Posterior cingulate gyrus (tissue), 11 donors: ENCODE measurements at regions not wholly inside any gene's neighbourhood (a gene's known extent, or its start where the extent isn't known, plus 50 kb on each side); places are given as distances from the start of the nearest gene placed in this dataset.
"Not testable (repeated sequence)": the region's sequence is repeated elsewhere in the genome, so short reads cannot be mapped to it uniquely, and the experiment has no call there.

Source experiments
- DNase-seq, 10 donors: peaks; one replicate each; pipeline versions ENCODE4 v3.0.0 to v3.0.0-alpha.2; 2020 to 2021; ENCODE audit warnings: mixed read lengths in 3 of 10
- intact Hi-C: fragments of 100-400 bp; cut with DNase I; formaldehyde crosslinking; loops from one replicate; pipeline ENCODE4 v1.15.1; 2023

- intact Hi-C loops, result no loop called here
These were observed 157.6 kb upstream of the TUT7 start for GRCh38 chr9:86511614-86512360.

DNA sequence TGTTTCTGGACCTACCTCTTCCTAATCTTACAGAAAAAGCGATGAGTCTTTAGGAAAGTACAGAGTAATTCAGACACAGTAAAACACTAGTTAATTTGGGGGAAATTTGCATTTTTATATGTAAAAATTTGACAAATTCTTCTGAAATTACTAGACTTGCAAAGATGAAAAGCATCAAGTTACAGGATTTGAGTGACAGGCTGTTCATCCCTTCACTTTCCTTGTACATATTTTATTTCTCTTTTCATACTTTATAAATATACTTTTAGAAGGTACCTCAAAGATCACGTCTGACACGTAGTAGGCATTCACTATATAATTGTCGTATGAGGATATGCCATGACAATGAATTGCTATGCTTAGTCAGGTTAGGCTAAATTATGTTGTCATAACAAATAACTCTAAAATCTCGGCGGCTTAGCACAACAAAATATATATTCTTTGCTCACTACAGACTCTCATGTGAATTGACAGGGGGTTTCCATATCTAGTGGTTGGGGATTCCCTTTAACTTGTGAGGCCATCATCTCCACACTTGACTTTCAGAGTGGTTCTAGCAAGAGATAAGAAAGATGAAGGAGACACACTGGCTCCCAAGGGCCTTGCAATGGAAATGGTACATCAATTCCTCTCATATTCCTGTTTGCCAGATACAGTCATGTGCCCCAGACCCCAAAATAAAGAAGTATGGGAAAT is 154.1 kb upstream of the TUT7 start:
- intact Hi-C loops, result no loop called here
- no peak for DNase-seq

More at GRCh38 chr9:86511614-86512360, 157.6 kb upstream of the TUT7 start:
- no peak for DNase-seq

DNA sequence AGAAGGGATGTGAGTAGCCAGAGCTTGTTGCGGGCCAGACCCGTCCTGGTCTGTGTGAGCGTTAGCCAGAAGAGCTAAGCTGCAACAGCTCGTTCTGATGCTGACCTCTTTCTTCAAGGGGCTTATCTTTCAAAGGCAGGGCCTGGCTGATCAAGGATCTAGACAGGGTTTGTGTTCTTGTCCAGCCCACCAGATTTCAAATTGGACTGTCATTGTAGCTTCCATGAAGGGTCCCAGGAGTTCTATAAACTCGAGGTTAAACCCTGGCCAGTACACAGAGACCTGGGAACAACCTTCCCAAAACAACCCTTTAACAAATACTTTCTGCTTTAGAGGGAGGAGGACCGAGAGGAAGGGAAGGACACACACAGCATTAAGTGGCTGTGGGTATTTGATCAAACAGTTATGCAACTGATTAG is 153.0 kb upstream of the TUT7 start:
- no peak for DNase-seq
- intact Hi-C loops, result no loop called here

DNA sequence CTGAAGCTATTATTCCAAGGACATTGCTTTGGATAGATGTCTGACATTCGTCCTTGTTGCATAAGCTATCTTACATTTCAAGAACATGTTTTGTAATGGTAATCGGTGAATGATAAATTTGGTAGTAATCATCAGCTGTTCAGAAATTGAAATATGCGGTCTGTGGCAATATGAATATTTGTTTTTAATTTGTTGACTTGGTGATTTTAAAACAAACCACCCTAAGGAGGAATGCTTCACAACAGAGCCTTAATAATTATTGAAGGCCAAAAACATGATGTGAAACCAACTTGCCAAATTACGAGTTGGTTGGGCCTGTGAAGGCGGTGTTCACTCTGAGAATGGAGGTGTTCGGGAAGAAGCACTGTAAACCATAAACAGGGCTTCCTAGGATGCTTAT is 149.7 kb upstream of the TUT7 start:
- intact Hi-C loops, result no loop called here
- no peak for DNase-seq

DNA sequence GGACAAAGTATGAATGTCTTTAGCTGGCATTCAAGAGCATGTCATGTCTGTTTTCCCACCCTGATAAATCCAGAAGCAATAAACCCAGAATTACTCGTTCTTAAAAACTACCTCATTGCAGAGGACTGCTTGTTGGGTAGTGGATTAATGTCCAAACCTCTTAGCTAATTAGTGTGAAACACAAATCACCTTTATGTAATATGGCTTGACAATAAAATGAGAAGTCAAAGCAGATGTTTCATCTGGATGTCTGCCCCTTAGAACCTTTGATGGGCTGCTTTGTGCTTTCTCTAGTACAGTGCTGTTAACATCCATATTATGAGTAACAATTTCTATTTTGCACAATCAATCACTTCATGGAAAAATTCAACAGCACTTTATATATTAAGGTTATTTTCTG is 149.1 kb upstream of the TUT7 start:
- intact Hi-C loops, result no loop called here
- no peak for DNase-seq

DNA sequence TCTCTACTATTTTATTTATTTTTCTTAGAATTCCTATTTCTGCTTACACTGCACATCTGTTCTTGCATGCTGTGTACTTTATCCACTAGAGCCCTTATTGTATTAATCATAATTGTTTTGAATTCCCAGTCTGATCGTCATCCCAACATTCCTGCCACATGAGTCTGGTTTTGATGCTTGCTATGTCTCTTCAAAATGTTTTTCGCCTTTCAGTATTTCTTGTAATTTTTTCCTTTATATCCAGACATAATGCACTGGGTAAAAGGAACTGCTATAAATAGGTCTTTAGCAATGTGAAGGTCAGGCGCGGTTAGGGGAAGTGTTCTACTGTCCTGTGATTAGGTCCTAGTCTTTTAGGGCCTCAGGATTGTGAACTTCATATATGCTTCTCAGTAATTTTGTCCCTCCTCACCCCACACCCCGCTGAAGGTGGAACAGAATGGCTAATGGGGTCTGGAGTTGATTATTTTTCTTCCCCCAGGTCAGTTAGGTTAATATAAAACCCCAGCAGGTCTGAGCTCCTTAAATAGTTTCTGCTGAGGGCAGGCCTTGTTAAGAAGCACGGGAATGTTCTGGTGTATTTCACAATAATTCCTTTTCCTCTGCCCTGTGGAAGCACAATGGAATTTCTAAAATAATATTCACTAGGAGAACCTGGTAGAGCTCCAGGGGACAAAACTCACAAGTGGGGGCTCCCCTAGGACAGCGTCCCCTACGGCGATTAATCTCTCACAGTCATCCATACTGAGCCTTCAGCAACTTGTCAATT is 146.6 kb upstream of the TUT7 start:
- DNase-seq, result no peak
- intact Hi-C loops, result no loop called here

DNA sequence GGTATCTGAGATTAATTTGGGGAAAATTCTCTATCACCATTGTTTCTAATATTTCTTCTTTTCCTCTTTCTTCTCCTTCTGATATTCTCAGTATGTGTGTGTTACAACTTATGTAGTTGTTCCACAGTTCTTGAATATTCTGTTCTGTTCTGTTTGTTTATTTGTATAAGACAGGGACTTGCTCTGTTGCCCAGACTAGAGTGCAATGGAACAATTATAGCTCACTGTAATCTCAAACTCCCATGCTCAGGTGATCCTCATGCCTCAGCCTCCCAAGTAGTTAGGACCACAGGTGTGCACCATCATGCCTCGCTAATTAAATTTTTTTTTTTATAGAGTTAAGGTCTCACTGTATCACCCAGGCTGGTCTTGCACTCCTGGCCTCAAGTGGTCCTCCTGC is 145.8 kb upstream of the TUT7 start:
- intact Hi-C loops, result no loop called here
- DNase-seq, result no peak

DNA sequence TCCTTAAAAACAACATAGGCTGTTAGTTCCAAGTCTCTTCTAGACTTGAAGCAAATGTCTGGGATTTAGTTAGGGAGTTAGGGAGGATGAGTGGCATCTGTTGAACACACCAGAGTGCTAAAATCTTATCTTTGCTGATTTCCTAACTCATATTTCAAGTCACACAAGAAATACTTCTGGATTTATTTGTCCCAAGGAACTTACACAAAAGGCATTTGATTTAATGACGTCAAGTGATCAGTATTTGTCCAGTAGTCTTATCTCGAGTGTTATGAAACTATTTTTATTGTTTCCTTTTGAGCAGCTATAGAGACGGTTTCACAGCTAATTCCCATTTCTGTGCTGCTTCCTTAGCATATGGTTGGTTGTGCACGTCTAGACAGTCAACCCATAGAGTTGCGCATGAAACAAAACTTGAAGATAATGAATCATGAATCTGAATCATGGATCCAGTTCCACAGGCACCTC is 140.5 kb upstream of the TUT7 start:
- intact Hi-C loops, result no loop called here
- DNase-seq, result no peak

DNA sequence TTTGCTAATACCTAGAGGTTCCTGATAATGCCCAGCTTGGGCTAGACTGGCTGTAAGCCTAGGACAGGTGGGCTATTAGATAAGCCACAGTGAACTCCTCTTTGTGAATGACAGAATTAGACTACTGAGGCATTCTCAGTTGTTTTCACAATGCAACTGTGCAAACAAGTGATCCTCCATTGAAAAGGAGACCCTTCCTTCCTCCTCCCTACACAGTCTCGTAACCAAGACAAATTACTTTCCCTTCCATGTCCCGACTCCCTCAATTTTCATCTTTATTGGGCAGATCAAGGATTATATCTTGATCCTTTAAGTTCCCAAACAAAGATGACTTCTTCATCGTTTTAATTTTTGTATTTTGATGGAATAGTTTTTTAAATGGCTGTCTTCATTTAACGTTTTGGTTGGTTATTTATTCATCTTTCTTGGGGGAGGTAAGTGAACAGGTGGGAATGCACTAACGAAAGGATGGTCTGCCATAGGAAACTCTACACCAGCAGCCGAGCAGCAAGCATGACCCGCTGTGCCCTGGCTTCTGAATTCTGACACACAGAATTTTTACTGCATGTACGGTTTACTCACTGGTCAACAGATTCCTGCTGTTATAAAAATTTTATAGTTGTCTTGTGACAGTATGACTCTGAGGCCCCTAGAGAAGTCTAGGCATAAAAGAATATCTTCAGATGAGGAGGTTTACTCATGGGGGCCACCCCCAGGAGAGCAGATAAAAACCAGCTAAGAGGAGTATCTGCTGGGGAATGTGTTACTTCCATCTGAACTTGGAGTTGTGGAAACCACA is 137.5 kb upstream of the TUT7 start:
- intact Hi-C loops, result no loop called here

GRCh38 chr9:86488794-86489193 is 134.6 kb upstream of the TUT7 start:
- peak in 1 of 10 donors; percentile 75 for DNase-seq
- intact Hi-C loops, result loop anchor here (5.0 kb wide), 1 partner anchor 459 kb away; the partner anchor contains the start of gene GAS1

More for the DNA sequence above, 137.5 kb upstream of the TUT7 start:
- no peak for DNase-seq

DNA sequence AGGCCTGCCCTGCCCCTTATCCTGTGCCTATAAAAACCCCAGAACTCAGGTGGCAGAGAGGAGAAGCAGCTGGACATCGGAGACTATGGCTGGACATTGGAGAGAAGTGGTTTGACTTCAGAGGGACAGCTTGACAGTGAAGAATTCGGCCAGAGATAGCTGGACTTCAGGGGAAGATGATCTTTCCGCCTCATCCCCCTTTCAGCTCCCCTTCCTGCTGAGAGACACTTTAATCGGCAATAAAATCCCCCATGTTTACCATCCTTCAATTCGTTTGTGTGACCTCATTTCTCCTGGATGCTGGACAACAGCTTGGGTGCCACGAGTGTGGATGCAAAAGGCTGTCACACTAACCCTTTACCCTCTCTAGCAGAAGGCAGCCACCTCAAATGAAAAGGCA is 134.1 kb upstream of the TUT7 start:
- intact Hi-C loops, result loop anchor here (5.0 kb wide), 1 partner anchor 459 kb away; the partner anchor contains the start of gene GAS1
- DNase-seq, result no peak

GRCh38 chr9:86487838-86488233 is 133.6 kb upstream of the TUT7 start:
- no peak for DNase-seq
- intact Hi-C loops, result loop anchor here (1.0 to 5.0 kb wide), 2 partner anchors 459 to 836 kb away; partner anchors contain the start of gene GAS1

DNA sequence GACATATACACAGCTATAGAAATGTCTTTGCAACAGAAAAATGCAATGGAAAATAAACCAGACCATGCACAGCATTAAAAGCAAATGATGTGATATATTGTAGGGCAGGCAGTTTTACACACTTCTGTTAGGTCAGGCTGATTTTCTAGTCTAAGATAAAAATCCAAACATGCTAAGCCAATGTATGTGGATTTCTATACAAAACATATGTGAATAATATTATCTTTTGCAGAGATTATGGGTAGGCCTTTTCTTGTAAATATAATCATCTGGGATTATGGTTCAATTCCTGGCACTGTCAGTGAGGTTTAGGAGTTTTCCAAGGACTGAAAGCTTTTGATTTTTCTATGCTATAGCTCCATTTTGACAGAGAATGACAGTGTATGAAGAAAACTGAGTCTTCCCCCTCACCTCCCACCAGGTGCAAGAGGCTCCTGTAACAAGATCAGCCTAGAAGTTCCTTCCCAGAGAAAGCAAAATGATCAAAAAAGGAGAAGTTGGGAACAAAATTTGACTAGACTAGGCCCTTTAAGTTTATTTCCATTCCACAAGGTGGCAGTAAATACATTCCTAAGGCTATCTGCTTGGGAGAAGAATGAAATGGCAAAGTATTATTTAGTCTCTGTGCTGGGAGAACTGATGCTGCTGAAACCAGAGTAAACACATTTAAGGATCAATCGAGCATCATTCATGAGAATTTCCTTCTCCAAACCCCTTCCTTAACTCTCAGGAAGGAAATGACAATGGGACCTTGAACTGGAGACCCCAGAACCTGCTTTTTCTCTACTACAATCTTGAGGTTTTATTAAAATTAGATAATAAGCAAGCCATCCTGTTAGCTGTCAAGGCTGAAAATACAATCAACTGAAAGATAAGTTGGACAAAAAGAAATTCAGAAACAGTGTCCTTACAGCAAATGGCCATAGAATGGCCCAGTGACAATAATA is 133.0 kb upstream of the TUT7 start:
- intact Hi-C loops, result loop anchor here (1.0 to 5.0 kb wide), 2 partner anchors 460 to 837 kb away; partner anchors contain the start of gene GAS1
- no peak for DNase-seq

GRCh38 chr9:86485359-86485758 is 131.1 kb upstream of the TUT7 start:
- intact Hi-C loops, result loop anchor here (5.0 kb wide), 1 partner anchor 462 kb away; the partner anchor contains the start of gene GAS1
- DNase-seq, result no peak

GRCh38 chr9:86483496-86483895 is 129.3 kb upstream of the TUT7 start:
- DNase-seq, result no peak
- intact Hi-C loops, result no loop called here

GRCh38 chr9:86481466-86481865 is 127.3 kb upstream of the TUT7 start:
- no peak for DNase-seq
- intact Hi-C loops, result no loop called here

DNA sequence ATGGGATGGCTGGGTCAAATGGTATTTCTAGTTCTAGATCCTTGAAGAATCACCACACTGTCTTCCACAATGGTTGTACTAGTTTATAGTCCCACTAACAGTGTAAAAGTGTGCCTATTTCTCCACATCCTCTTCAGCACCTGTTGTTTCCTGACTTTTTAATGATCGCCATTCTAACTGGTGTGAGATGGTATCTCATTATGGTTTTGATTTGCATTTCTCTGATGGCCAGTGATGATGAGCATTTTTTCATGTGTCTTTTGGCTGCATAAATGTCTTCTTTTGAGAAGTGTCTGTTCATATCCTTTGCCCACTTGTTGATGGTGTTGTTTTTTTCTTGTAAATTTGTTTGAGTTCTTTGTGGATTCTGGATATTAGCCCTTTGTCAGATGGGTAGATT is 121.0 kb upstream of the TUT7 start:
- intact Hi-C loops, DNase-seq: not testable (repeated sequence)

DNA sequence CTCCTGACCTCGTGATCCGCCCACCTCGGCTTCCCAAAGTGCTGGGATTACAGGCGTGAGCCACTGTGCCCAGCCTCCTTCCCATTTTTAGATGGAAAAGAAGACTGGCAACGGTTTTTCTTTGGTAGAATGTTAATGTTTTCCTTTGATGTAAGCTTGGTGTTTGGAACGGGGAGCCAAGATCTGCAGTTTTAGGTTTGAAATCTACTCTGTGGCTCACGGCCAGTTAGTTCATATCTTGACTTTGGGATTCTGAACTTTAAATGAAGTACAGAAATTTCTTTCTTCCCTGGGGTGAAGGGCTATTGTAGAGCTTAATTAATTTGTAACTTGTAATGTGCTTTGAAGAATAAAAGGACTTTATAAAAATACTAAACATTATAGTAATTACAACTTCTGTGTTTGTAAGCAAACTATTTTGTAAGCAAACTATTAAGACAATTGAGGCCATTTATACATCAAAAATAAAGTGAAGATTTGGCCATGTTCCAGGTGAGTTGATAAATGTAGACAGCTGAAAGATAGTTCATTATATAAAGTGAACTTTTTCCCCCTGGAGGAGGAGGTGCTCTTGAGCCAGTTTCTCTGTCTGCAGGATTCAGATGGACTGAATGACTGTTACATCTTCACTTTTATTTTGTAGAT is 117.1 kb upstream of the TUT7 start:
- intact Hi-C loops, result no loop called here
- no peak for DNase-seq
